ENCODE measurements at regions not wholly inside any gene's neighbourhood (a gene's known extent, or its start where the extent isn't known, plus 50 kb on each side); places are given as distances from the start of the nearest gene placed in this dataset.

- Histone ChIP-seq H3K27me3 (ENCODE audit: insufficient read depth, low read length) (no peaks in the 10 kb centered on the region), H4K20me1 (ENCODE audit: insufficient read depth, low read length) (no peaks in the 10 kb centered on the region), H3K4me3 (ENCODE audit: low read depth, low read length, poor library complexity, severe bottlenecking) (no peak overlapping the region), H3K9me2 (ENCODE audit: low read depth, low read length) (no peaks in the 10 kb centered on the region), H3K36me3 (ENCODE audit: insufficient read depth, low read length) (no peaks in the 10 kb centered on the region), H2AFZ (ENCODE audit: low read length) (no peak overlapping the region), H3K4me2 (ENCODE audit: low read length) (no peak overlapping the region), H3K9ac (ENCODE audit: low read length) (no peak overlapping the region), H3F3A (ENCODE audit: insufficient read depth, low read length) (no peaks in the 10 kb centered on the region), H3K79me2 (ENCODE audit: insufficient read depth, low read length) (no peaks in the 10 kb centered on the region), H3K9me3 (ENCODE audit: low read length) (no peaks in the 10 kb centered on the region), H3K27ac (ENCODE audit: low read depth, low read length, poor library complexity, severe bottlenecking) (no peak overlapping the region), H3K4me1 (ENCODE audit: insufficient read depth, low read length, severe bottlenecking) (no peaks in the 10 kb centered on the region)
- no peak for TF ChIP-seq EZH2 (IDR thresholded peaks at IDR 0.05; ENCODE audit: borderline replicate concordance, low read length)
- no peak for TF ChIP-seq CTCF (IDR thresholded peaks at IDR 0.05; ENCODE audit: low read length)
Measured at GRCh38 chr1:56080123-56080522, 499.2 kb downstream of the PLPP3 start.

- Histone ChIP-seq H3F3A (ENCODE audit: insufficient read depth, low read length) (no peaks in the 10 kb centered on the region), H3K9ac (ENCODE audit: low read length) (no peak overlapping the region), H4K20me1 (ENCODE audit: insufficient read depth, low read length) (no peaks in the 10 kb centered on the region), H3K36me3 (ENCODE audit: insufficient read depth, low read length) (no peaks in the 10 kb centered on the region), H3K27me3 (ENCODE audit: insufficient read depth, low read length) (no peaks in the 10 kb centered on the region), H3K4me3 (ENCODE audit: low read depth, low read length, poor library complexity, severe bottlenecking) (no peak overlapping the region), H3K4me1 (ENCODE audit: insufficient read depth, low read length, severe bottlenecking) (no peaks in the 10 kb centered on the region), H2AFZ (ENCODE audit: low read length) (no peak overlapping the region), H3K9me3 (ENCODE audit: low read length) (no peaks in the 10 kb centered on the region), H3K9me2 (ENCODE audit: low read depth, low read length) (no peaks in the 10 kb centered on the region), H3K4me2 (ENCODE audit: low read length) (no peak overlapping the region), H3K79me2 (ENCODE audit: insufficient read depth, low read length) (no peaks in the 10 kb centered on the region), H3K27ac (ENCODE audit: low read depth, low read length, poor library complexity, severe bottlenecking) (no peak overlapping the region)
- TF ChIP-seq EZH2 (IDR thresholded peaks at IDR 0.05; ENCODE audit: borderline replicate concordance, low read length), result no peak
- TF ChIP-seq CTCF (IDR thresholded peaks at IDR 0.05; ENCODE audit: low read length), result no peak
Measured at GRCh38 chr1:56079391-56079790, 500.0 kb downstream of the PLPP3 start.

GRCh38 chr1:56077206-56077605 lies 502.2 kb downstream of the PLPP3 start:
- no peaks in the 10 kb centered on the region for H4K20me1 ChIP-seq (ENCODE audit: insufficient read depth, low read length)
- no peak overlapping the region for H3K9ac ChIP-seq (ENCODE audit: low read length)
- no peak overlapping the region for H2AFZ ChIP-seq (ENCODE audit: low read length)
- H3K9me3 ChIP-seq (ENCODE audit: low read length), result no peaks in the 10 kb centered on the region
- H3K36me3 ChIP-seq (ENCODE audit: insufficient read depth, low read length), result no peaks in the 10 kb centered on the region
- no peaks in the 10 kb centered on the region for H3K27me3 ChIP-seq (ENCODE audit: insufficient read depth, low read length)
- H3K4me2 ChIP-seq (ENCODE audit: low read length), result no peak overlapping the region
- no peaks in the 10 kb centered on the region for H3F3A ChIP-seq (ENCODE audit: insufficient read depth, low read length)
- no peak for TF ChIP-seq EZH2 (IDR thresholded peaks at IDR 0.05; ENCODE audit: borderline replicate concordance, low read length)
- TF ChIP-seq CTCF (IDR thresholded peaks at IDR 0.05; ENCODE audit: low read length), result no peak
- no peaks in the 10 kb centered on the region for H3K4me1 ChIP-seq (ENCODE audit: insufficient read depth, low read length, severe bottlenecking)
- H3K9me2 ChIP-seq (ENCODE audit: low read depth, low read length), result no peaks in the 10 kb centered on the region
- H3K27ac ChIP-seq (ENCODE audit: low read depth, low read length, poor library complexity, severe bottlenecking), result no peak overlapping the region
- H3K4me3 ChIP-seq (ENCODE audit: low read depth, low read length, poor library complexity, severe bottlenecking), result no peak overlapping the region
- no peaks in the 10 kb centered on the region for H3K79me2 ChIP-seq (ENCODE audit: insufficient read depth, low read length)
